Neuronal stem cell (in vitro differentiated cells): ENCODE measurements at regions not wholly inside any gene's neighbourhood (a gene's known extent, or its start where the extent isn't known, plus 50 kb on each side); places are given as distances from the start of the nearest gene placed in this dataset.

ENCODE experiments used
- DNase-seq: peaks from one replicate; pipeline ENCODE4 v3.0.0-alpha.2; 2013; ENCODE audit warnings: low spot score
- H2AFZ ChIP-seq: one replicate; pipeline ENCODE4 v1.6.1; 2013; ENCODE audit warnings: mild to moderate bottlenecking, low read length, inconsistent platforms
- H2AK5ac ChIP-seq: 2 replicates; pipeline ENCODE4 v1.6.1; 2013; ENCODE audit warnings: low read depth, mild to moderate bottlenecking, inconsistent platforms, low read length, moderate library complexity, mixed read lengths
- H2BK120ac ChIP-seq: 2 replicates; pipeline ENCODE4 v1.6.1; 2013; ENCODE audit warnings: low read depth, mild to moderate bottlenecking, inconsistent platforms, low read length, moderate library complexity, mixed read lengths
- H2BK12ac ChIP-seq: one replicate; pipeline ENCODE4 v1.6.1; 2013; ENCODE audit warnings: low read length, inconsistent platforms
- H2BK15ac ChIP-seq: 2 replicates; pipeline ENCODE4 v1.6.1; 2013; ENCODE audit warnings: mild to moderate bottlenecking, low read length, inconsistent platforms, mixed read lengths
- H2BK5ac ChIP-seq: one replicate; pipeline ENCODE4 v1.6.1; 2013; ENCODE audit warnings: inconsistent platforms, mild to moderate bottlenecking, low read length, moderate library complexity
- H3K14ac ChIP-seq: one replicate; pipeline ENCODE4 v1.6.1; 2013; ENCODE audit warnings: low read length, inconsistent platforms
- H3K18ac ChIP-seq: 2 replicates; pipeline ENCODE4 v1.6.1; 2013; ENCODE audit warnings: low read length, inconsistent platforms
- H3K23ac ChIP-seq: 2 replicates; pipeline ENCODE4 v1.6.1; 2013; ENCODE audit warnings: low read depth, mild to moderate bottlenecking, mixed read lengths, low read length, inconsistent platforms; ENCODE audit not compliant: poor library complexity
- H3K27ac ChIP-seq: replicated peaks from 3 replicates; pipeline ENCODE4 v1.5.1; 2013; ENCODE audit warnings: low read length, inconsistent platforms
- H3K27me3 ChIP-seq, 3 experiments: 2 replicates each; pipeline ENCODE4 v1.6.1; 2013; ENCODE audit warnings: low read length in 3 of 3, mild to moderate bottlenecking in 2 of 3, inconsistent platforms in 1 of 3, low read depth in 1 of 3, mixed read lengths in 1 of 3, moderate library complexity in 1 of 3; ENCODE audit not compliant: control insufficient read depth in 3 of 3, insufficient read depth in 3 of 3
- H3K36me3 ChIP-seq, 2 donors: replicated peaks in 1 of 2; 2 replicates each; pipeline ENCODE4 v1.6.1; 2013; ENCODE audit warnings: low read length in 2 of 2; ENCODE audit not compliant: control insufficient read depth in 2 of 2, insufficient read depth in 2 of 2
- H3K4ac ChIP-seq: 2 replicates; pipeline ENCODE4 v1.6.1; 2013; ENCODE audit warnings: inconsistent platforms, mild to moderate bottlenecking, low read length, moderate library complexity
- H3K4me1 ChIP-seq, 2 donors: 1 replicate in 1 of 2; 2 replicates in 1 of 2; pipeline ENCODE4 v1.6.1; 2013; ENCODE audit warnings: low read length in 2 of 2, low read depth in 1 of 2; ENCODE audit not compliant: control insufficient read depth in 2 of 2, insufficient read depth in 1 of 2
- H3K4me2 ChIP-seq: one replicate; pipeline ENCODE4 v1.6.1; 2013; ENCODE audit warnings: mild to moderate bottlenecking, low read length, inconsistent platforms; ENCODE audit not compliant: insufficient read depth, poor library complexity, severe bottlenecking
- H3K4me3 ChIP-seq, 2 donors: 2 replicates each; pipeline ENCODE4 v1.5.1; 2013; ENCODE audit warnings: low read length in 2 of 2, mild to moderate bottlenecking in 2 of 2, inconsistent platforms in 1 of 2, moderate library complexity in 1 of 2
- H3K79me1 ChIP-seq: one replicate; pipeline ENCODE4 v1.6.1; 2013; ENCODE audit warnings: low read depth, mild to moderate bottlenecking, inconsistent platforms, low read length, moderate library complexity
- H3K9ac ChIP-seq: one replicate; pipeline ENCODE4 v1.6.1; 2013; ENCODE audit warnings: mild to moderate bottlenecking, low read depth, low read length, inconsistent platforms; ENCODE audit not compliant: poor library complexity
- H3K9me3 ChIP-seq, 2 donors: replicated peaks in 1 of 2; 2 replicates each; pipeline versions ENCODE3 to v1.6.1; 2013; ENCODE audit warnings: low read length in 2 of 2, mild to moderate bottlenecking in 2 of 2, inconsistent platforms in 1 of 2, low read depth in 1 of 2, mixed read lengths in 1 of 2, moderate library complexity in 1 of 2; ENCODE audit not compliant: control insufficient read depth in 2 of 2, insufficient read depth in 1 of 2
- H4K8ac ChIP-seq: one replicate; pipeline ENCODE4 v1.6.1; 2013; ENCODE audit warnings: low read depth, mild to moderate bottlenecking, inconsistent platforms, low read length, moderate library complexity
- H4K91ac ChIP-seq: one replicate; pipeline ENCODE4 v1.6.1; 2013; ENCODE audit warnings: low read length, low read depth, mild to moderate bottlenecking, inconsistent platforms; ENCODE audit not compliant: poor library complexity
- WGBS, 2 donors: extraction: QIAGEN DNeasy Blood & Tissue Kit; methylation state at CpG; one replicate each; pipeline ENCODE4 v1.1.7; 2013; ENCODE audit warnings: missing lambda C conversion rate in 2 of 2, mixed read lengths in 1 of 2; ENCODE audit not compliant: insufficient read length in 2 of 2, insufficient replicate concordance in 1 of 2; ENCODE audit errors: extremely low coverage in 2 of 2; 5-methylcytosine and 5-hydroxymethylcytosine counted together

- H3K18ac ChIP-seq: no peak overlapping the region
- peak overlapping the region; percentile 72 for H2AFZ ChIP-seq
- no peak overlapping the region for H2BK120ac ChIP-seq
- H4K91ac ChIP-seq: no peak overlapping the region
- H2BK5ac ChIP-seq: no peak overlapping the region
- H3K23ac ChIP-seq: no peak overlapping the region
- no peak overlapping the region for H3K4ac ChIP-seq
- H3K14ac ChIP-seq: no peak overlapping the region
- no peaks in the 10 kb centered on the region for H3K36me3 ChIP-seq
- peaks cover 0 to 5% of the 10 kb centered on the region in 2 donors for H3K9me3 ChIP-seq
- H2BK12ac ChIP-seq: no peak overlapping the region
- no peak overlapping the region for H3K27ac ChIP-seq
- H3K4me2 ChIP-seq: no peak overlapping the region
- no peak overlapping the region for H3K4me3 ChIP-seq
- H2AK5ac ChIP-seq: no peak overlapping the region
- H3K4me1 ChIP-seq: peaks cover 0 to 25% of the 10 kb centered on the region in 2 donors
- H3K79me1 ChIP-seq: no peaks in the 10 kb centered on the region
- no peak overlapping the region for H2BK15ac ChIP-seq
- no peaks in the 10 kb centered on the region for H3K27me3 ChIP-seq
- WGBS, 2 donors: no CpG with 5 or more reads among the region's 2 CpGs
- H3K9ac ChIP-seq: no peak overlapping the region
- DNase-seq: no peak
- no peak overlapping the region for H4K8ac ChIP-seq
Measured at GRCh38 chr7:9937944-9938631, 1035.6 kb upstream of the PHF14 start.

- H3K4me3 ChIP-seq: no peak overlapping the region
- H2AK5ac ChIP-seq: no peak overlapping the region
- H2AFZ ChIP-seq: peak overlapping the region; percentile 72
- peaks cover 0 to 5% of the 10 kb centered on the region in 2 donors for H3K9me3 ChIP-seq
- H3K18ac ChIP-seq: no peak overlapping the region
- H3K79me1 ChIP-seq: no peaks in the 10 kb centered on the region
- no peaks in the 10 kb centered on the region for H3K27me3 ChIP-seq
- no peak overlapping the region for H3K23ac ChIP-seq
- H4K8ac ChIP-seq: no peak overlapping the region
- no peak overlapping the region for H2BK120ac ChIP-seq
- no peak overlapping the region for H2BK15ac ChIP-seq
- H3K4me1 ChIP-seq: peaks cover 0 to 28% of the 10 kb centered on the region in 2 donors
- no peak overlapping the region for H4K91ac ChIP-seq
- no peak overlapping the region for H3K4me2 ChIP-seq
- no peaks in the 10 kb centered on the region for H3K36me3 ChIP-seq
- H3K9ac ChIP-seq: no peak overlapping the region
- H3K14ac ChIP-seq: no peak overlapping the region
- H3K4ac ChIP-seq: no peak overlapping the region
- H3K27ac ChIP-seq: no peak overlapping the region
- H2BK5ac ChIP-seq: no peak overlapping the region
- DNase-seq: no peak
- H2BK12ac ChIP-seq: no peak overlapping the region
Measured at GRCh38 chr7:9939176-9939575, 1034.5 kb upstream of the PHF14 start.

- H3K79me1 ChIP-seq: no peaks in the 10 kb centered on the region
- no peak overlapping the region for H3K23ac ChIP-seq
- no peak overlapping the region for H3K9ac ChIP-seq
- DNase-seq: no peak
- H2BK120ac ChIP-seq: no peak overlapping the region
- H3K27me3 ChIP-seq: no peaks in the 10 kb centered on the region
- no peak overlapping the region for H2BK12ac ChIP-seq
- no peak overlapping the region for H3K4ac ChIP-seq
- no peak overlapping the region for H3K4me2 ChIP-seq
- H4K8ac ChIP-seq: no peak overlapping the region
- no peak overlapping the region for H2AK5ac ChIP-seq
- no peaks in the 10 kb centered on the region for H3K36me3 ChIP-seq
- H3K9me3 ChIP-seq: no peaks in the 10 kb centered on the region
- H3K18ac ChIP-seq: no peak overlapping the region
- no peak overlapping the region for H2BK15ac ChIP-seq
- no peak overlapping the region for H3K14ac ChIP-seq
- H2AFZ ChIP-seq: peak overlapping the region; percentile 32
- H3K27ac ChIP-seq: no peak overlapping the region
- peaks cover 0 to 9% of the 10 kb centered on the region in 2 donors for H3K4me1 ChIP-seq
- H2BK5ac ChIP-seq: no peak overlapping the region
- no peak overlapping the region for H4K91ac ChIP-seq
- no peak overlapping the region for H3K4me3 ChIP-seq
Measured at GRCh38 chr7:9945131-9945530, 1028.5 kb upstream of the PHF14 start.

GRCh38 chr7:9945857-9946256 lies 1027.8 kb upstream of the PHF14 start:
- H3K9ac ChIP-seq: no peak overlapping the region
- no peaks in the 10 kb centered on the region for H3K79me1 ChIP-seq
- H4K8ac ChIP-seq: no peak overlapping the region
- H3K9me3 ChIP-seq: no peaks in the 10 kb centered on the region
- no peaks in the 10 kb centered on the region for H3K27me3 ChIP-seq
- DNase-seq: no peak
- no peak overlapping the region for H3K4me2 ChIP-seq
- no peak overlapping the region for H2BK5ac ChIP-seq
- H3K18ac ChIP-seq: no peak overlapping the region
- H3K4ac ChIP-seq: no peak overlapping the region
- H4K91ac ChIP-seq: no peak overlapping the region
- H2AK5ac ChIP-seq: no peak overlapping the region
- H3K4me1 ChIP-seq: peaks cover 0 to 9% of the 10 kb centered on the region in 2 donors
- WGBS, 2 donors: no CpG with 5 or more reads among the region's 2 CpGs
- H3K23ac ChIP-seq: no peak overlapping the region
- H3K14ac ChIP-seq: no peak overlapping the region
- H3K27ac ChIP-seq: no peak overlapping the region
- no peak overlapping the region for H2BK12ac ChIP-seq
- H2AFZ ChIP-seq: peak overlapping the region; percentile 3
- no peak overlapping the region for H3K4me3 ChIP-seq
- no peak overlapping the region for H2BK15ac ChIP-seq
- H2BK120ac ChIP-seq: no peak overlapping the region
- no peaks in the 10 kb centered on the region for H3K36me3 ChIP-seq
